DND-41 (cell line): ENCODE measurements at regions not wholly inside any gene's neighbourhood (a gene's known extent, or its start where the extent isn't known, plus 50 kb on each side); places are given as distances from the start of the nearest gene placed in this dataset.

Experiments used
- EZH2 ChIP-seq: IDR thresholded peaks from 3 replicates; pipeline ENCODE4 v1.6.1; 2012; ENCODE audit warnings: borderline replicate concordance, low read depth, mild to moderate bottlenecking, moderate library complexity, low read length, inconsistent platforms; ENCODE audit not compliant: severe bottlenecking
- TF ChIP-seq, protein P1 (sequence below): IDR thresholded peaks from 2 replicates; pipeline ENCODE4 v1.5.1; 2012; ENCODE audit warnings: borderline replicate concordance, low read length, moderate library complexity, mild to moderate bottlenecking; ENCODE audit not compliant: poor library complexity, severe bottlenecking; ENCODE audit errors: extremely low read depth

DNA sequence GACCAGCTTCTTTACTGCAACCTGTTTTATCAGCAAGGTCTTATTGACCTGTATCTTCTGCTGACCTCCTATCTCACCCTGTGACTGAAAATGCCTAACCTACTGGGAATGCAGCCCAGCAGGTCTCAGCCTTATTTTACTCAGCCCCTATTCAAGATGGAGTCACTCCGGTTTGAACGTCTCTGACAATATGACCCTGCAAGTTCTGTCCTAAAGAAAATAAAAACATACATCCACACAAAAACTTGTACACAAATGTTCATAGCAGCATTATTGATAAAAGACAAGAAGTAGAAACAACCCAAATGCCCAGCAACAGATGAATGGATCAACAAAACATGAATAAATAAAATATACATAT lies 59.5 kb upstream of the FAM9C start:
- TF ChIP-seq, protein P1, sequence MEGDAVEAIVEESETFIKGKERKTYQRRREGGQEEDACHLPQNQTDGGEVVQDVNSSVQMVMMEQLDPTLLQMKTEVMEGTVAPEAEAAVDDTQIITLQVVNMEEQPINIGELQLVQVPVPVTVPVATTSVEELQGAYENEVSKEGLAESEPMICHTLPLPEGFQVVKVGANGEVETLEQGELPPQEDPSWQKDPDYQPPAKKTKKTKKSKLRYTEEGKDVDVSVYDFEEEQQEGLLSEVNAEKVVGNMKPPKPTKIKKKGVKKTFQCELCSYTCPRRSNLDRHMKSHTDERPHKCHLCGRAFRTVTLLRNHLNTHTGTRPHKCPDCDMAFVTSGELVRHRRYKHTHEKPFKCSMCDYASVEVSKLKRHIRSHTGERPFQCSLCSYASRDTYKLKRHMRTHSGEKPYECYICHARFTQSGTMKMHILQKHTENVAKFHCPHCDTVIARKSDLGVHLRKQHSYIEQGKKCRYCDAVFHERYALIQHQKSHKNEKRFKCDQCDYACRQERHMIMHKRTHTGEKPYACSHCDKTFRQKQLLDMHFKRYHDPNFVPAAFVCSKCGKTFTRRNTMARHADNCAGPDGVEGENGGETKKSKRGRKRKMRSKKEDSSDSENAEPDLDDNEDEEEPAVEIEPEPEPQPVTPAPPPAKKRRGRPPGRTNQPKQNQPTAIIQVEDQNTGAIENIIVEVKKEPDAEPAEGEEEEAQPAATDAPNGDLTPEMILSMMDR = no peak
- no peak for TF ChIP-seq EZH2
